Fibroblast of mammary gland (primary cell): ENCODE measurements at regions not wholly inside any gene's neighbourhood (a gene's known extent, or its start where the extent isn't known, plus 50 kb on each side); places are given as distances from the start of the nearest gene placed in this dataset.

Experiments
- DNase-seq: peaks from one replicate; pipeline ENCODE4 v3.0.0-alpha.2; 2010; ENCODE audit warnings: low read depth
- H3K4me3 ChIP-seq: 2 replicates; pipeline ENCODE4 v1.5.1; 2011; ENCODE audit warnings: low read depth, mild to moderate bottlenecking, low read length, moderate library complexity; ENCODE audit not compliant: control insufficient read depth
- TF ChIP-seq, protein P1 (sequence below): conservative IDR thresholded peaks from 2 replicates; pipeline ENCODE4 v1.5.1; 2011; ENCODE audit warnings: low read depth, low read length, inconsistent platforms; ENCODE audit not compliant: control insufficient read depth, insufficient read depth

DNA sequence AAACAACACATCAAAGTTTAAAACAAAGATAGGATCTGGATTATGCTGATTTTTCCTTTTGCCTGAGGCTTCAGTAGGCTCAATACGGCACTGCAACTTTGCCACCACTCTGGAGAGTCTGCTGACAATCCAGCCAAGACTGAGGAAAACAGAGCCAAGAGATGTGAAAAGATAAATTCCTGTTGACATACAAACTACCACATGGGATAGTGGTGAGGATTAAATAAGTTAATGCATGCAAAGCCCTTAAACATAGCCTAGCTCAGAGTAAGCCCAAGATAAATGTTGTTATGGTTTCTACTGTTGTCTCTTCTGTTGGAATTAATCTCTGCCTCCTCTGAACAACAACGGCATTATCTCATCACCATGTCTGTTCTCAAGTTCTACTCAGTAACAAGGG is 245.9 kb upstream of the LMCD1 start:
- H3K4me3 ChIP-seq, result no peak overlapping the region
- TF ChIP-seq, protein P1, sequence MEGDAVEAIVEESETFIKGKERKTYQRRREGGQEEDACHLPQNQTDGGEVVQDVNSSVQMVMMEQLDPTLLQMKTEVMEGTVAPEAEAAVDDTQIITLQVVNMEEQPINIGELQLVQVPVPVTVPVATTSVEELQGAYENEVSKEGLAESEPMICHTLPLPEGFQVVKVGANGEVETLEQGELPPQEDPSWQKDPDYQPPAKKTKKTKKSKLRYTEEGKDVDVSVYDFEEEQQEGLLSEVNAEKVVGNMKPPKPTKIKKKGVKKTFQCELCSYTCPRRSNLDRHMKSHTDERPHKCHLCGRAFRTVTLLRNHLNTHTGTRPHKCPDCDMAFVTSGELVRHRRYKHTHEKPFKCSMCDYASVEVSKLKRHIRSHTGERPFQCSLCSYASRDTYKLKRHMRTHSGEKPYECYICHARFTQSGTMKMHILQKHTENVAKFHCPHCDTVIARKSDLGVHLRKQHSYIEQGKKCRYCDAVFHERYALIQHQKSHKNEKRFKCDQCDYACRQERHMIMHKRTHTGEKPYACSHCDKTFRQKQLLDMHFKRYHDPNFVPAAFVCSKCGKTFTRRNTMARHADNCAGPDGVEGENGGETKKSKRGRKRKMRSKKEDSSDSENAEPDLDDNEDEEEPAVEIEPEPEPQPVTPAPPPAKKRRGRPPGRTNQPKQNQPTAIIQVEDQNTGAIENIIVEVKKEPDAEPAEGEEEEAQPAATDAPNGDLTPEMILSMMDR, result no peak
- DNase-seq, result no peak

DNA sequence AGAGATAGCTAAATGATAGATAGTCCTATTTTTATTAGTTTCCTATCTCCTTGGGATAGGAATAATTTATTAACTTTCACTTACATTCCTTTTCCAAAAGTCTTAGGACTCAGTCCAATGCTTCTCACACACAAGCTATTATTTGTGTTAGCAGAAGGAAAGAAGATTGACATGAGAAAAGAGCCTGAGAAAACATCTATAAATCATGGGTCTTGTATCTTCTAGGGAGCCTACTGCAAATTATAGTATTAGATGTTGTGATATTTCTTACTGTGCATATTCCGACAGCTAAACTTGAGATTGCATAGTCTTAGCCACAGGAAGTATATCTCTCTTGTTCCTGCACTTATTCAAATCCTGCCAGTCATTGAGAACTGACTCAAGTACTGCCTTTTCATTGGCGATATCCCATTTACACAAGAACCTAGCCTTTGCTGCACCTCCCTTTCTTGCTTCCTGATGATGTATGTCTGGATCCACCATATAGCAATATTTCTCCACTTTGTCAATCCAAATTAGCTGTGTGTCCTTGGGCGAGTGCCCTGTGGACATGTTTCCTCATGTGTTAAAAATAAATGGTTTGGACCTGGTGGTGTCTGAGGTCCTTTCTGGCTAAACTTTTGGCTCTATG is 245.1 kb upstream of the LMCD1 start:
- H3K4me3 ChIP-seq, result no peak overlapping the region
- no peak for DNase-seq
- TF ChIP-seq, protein P1, result no peak

DNA sequence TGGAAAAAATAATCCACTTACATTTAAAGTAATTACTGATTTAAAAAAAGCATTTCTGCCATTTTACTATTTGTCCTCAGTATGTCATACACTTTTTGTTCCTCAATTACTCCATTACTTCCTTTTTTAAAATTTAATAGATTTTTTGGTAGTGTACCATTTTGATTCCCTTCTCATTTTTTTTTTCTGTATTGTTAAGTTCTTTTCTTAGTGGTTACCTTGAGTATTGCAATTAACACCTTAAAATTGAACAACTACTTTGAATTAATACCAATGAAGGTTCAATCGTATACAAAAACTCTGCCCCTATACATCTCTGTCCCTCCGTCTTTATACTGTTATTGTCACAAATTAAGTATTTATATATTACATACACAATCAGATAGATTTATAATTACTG is 240.6 kb upstream of the LMCD1 start:
- no peak for DNase-seq
- H3K4me3 ChIP-seq, result no peak overlapping the region
- TF ChIP-seq, protein P1, result no peak

- DNase-seq, result no peak
- TF ChIP-seq, protein P1, result no peak
- H3K4me3 ChIP-seq, result no peak overlapping the region
Observed at GRCh38 chr3:8266730-8267131, 234.9 kb upstream of the LMCD1 start.

GRCh38 chr3:8273479-8273878 is 228.1 kb upstream of the LMCD1 start:
- DNase-seq, result no peak
- H3K4me3 ChIP-seq, result no peak overlapping the region
- TF ChIP-seq, protein P1, result no peak

GRCh38 chr3:8276056-8276455 is 225.6 kb upstream of the LMCD1 start:
- DNase-seq, result no peak
- H3K4me3 ChIP-seq, result no peak overlapping the region
- TF ChIP-seq, protein P1, result no peak

DNA sequence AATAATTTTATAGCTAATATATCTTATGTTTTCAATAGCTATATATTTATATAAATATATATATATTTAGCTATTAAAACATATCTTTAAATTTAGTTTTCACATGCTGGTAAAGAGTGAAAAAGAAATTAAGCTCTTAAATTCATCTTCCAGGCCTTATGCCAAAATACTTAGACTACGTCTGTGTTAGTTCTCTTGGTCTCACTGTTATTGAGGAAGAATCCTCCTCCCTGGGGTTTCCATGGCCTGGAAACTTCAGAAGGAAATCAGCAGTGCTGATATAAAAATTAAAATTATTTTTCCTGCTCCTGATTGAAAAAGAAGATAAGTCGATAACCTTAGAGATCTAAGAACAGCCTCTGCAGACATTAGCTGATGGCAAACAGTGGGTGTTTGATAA is 225.1 kb upstream of the LMCD1 start:
- no peak overlapping the region for H3K4me3 ChIP-seq
- TF ChIP-seq, protein P1, result no peak
- DNase-seq, result no peak
